ENCODE measurements at regions not wholly inside any gene's neighbourhood (a gene's known extent, or its start where the extent isn't known, plus 50 kb on each side); places are given as distances from the start of the nearest gene placed in this dataset.
"Not testable (repeated sequence)": the region's sequence is repeated elsewhere in the genome, so short reads cannot be mapped to it uniquely, and the experiment has no call there.

DNA sequence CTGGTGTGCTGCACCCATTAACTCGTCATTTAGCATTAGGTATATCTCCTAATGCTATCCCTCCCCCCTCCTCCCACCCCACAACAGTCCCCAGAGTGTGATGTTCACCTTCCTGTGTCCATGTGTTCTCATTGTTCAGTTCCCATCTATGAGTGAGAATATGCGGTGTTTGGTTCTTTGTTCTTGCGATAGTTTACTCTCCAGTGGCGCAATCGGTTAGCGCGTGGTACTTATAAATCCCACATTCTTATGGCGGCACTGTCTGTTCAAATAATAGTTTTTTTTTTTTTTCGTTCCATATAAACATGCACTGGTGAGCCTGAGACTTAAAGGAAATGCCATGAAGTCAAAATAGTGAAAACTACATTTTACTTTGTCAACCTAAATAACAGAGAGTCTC lies 59.5 kb upstream of the PNPLA4 start:
- TF ChIP-seq, protein P1, sequence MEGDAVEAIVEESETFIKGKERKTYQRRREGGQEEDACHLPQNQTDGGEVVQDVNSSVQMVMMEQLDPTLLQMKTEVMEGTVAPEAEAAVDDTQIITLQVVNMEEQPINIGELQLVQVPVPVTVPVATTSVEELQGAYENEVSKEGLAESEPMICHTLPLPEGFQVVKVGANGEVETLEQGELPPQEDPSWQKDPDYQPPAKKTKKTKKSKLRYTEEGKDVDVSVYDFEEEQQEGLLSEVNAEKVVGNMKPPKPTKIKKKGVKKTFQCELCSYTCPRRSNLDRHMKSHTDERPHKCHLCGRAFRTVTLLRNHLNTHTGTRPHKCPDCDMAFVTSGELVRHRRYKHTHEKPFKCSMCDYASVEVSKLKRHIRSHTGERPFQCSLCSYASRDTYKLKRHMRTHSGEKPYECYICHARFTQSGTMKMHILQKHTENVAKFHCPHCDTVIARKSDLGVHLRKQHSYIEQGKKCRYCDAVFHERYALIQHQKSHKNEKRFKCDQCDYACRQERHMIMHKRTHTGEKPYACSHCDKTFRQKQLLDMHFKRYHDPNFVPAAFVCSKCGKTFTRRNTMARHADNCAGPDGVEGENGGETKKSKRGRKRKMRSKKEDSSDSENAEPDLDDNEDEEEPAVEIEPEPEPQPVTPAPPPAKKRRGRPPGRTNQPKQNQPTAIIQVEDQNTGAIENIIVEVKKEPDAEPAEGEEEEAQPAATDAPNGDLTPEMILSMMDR (IDR thresholded peaks at IDR 0.05), result not testable (repeated sequence)
- not testable (repeated sequence) for TF ChIP-seq POLR2AphosphoS5 (IDR thresholded peaks at IDR 0.05)

Measured in breast epithelium (tissue), 3 donors.